Testis (tissue), 2 donors: ENCODE measurements at regions not wholly inside any gene's neighbourhood (a gene's known extent, or its start where the extent isn't known, plus 50 kb on each side); places are given as distances from the start of the nearest gene placed in this dataset.

ENCODE experiments used
- CTCF ChIP-seq, 3 experiments: fragments of 450-650 bp in 2 of 3; fragments of 200-600 bp in 1 of 3; sonication (generic) in 1 of 3; IDR thresholded peaks; one replicate each; pipeline ENCODE4 v1.5.1; 2016 to 2019; ENCODE audit warnings: antibody characterized with exemption in 3 of 3, mild to moderate bottlenecking in 2 of 3, moderate library complexity in 1 of 3
- POLR2A ChIP-seq: fragments of 450-650 bp; IDR thresholded peaks from one replicate; pipeline ENCODE4 v1.6.1; 2017; ENCODE audit warnings: antibody characterized with exemption, mild to moderate bottlenecking, moderate library complexity

- no peak for TF ChIP-seq POLR2A
- TF ChIP-seq CTCF (IDR thresholded peaks at IDR 0.05), result no peak
These were observed 355.1 kb upstream of the CLNK start for GRCh38 chr4:11039634-11040131.
